ENCODE measurements at regions not wholly inside any gene's neighbourhood (a gene's known extent, or its start where the extent isn't known, plus 50 kb on each side); places are given as distances from the start of the nearest gene placed in this dataset.

DNA sequence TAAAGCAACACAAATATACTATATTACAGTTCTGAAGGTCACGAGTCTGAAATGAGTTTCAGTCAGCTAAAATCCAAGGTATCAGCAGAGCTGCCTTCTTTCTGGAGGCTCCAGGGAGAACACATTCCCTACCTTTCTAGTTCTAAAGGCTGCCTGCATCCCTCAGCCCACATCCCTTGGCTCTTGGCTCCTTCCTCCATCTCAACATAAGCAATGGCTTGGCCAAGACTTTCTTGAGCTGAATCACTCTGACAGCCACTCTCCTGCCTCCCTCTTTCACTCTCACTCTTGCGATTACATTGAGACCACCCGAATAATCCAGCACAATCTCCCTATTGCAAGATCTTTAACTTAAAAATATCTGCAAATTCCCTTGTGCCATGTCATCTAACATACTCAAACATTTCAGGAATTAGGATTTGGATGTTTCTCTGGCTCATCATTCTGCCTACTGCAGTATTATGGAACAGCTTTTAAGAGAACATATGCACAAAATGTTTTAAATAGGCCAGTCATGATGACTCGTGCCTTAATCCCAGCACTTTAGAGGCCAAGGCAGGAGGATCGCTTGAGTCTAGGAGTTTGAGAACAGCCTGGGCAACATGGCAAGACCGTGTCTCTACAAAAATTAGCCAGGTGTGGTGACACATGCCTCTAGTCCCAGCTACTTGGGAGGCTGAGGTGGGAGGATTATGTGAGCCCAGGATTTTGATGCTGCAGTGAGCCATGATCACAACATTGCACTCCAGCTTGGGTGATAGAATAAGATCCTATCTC, 144.2 kb upstream of the VSTM2A start:
- Histone ChIP-seq H3K4me3 (ENCODE audit: insufficient read depth, low read depth, low read length) (no peak overlapping the region), H3K79me1 (ENCODE audit: low read depth in 1 of 2, low read length in 2 of 2) (no peaks in the 10 kb centered on the region), H3K9me1 (ENCODE audit: insufficient read depth, low read length) (no peaks in the 10 kb centered on the region), H3K4me1 (ENCODE audit: control insufficient read depth, insufficient read depth, low read length) (no peaks in the 10 kb centered on the region), H3K18ac (ENCODE audit: low read depth, low read length) (no peak overlapping the region), H2AK9ac (replicated peaks; ENCODE audit: low read depth, low read length, poor library complexity) (no peak overlapping the region), H4K20me1 (ENCODE audit: insufficient read depth, low read length) (no peaks in the 10 kb centered on the region), H2BK20ac (ENCODE audit: low read depth, low read length) (no peak overlapping the region), H3K4ac (ENCODE audit: low read depth, low read length) (no peak overlapping the region), H2AK5ac (ENCODE audit: low read depth, low read length) (no peak overlapping the region), H3K9me3 (ENCODE audit: control insufficient read depth, insufficient read depth, low read length) (0 out of 2 replicates have a peak, but pooled peaks cover 2% of the 10 kb centered on the region), H4K8ac (ENCODE audit: low read depth in 2 of 2, low read length in 2 of 2) (no peak overlapping the region), H3K56ac (ENCODE audit: extremely low read depth, insufficient read depth, low read length) (no peak overlapping the region), H3K27ac (ENCODE audit: insufficient read depth, low read length) (no peak overlapping the region), H2BK120ac (ENCODE audit: low read depth, low read length) (no peak overlapping the region), H3K4me2 (ENCODE audit: low read depth, low read length) (no peak overlapping the region), H3K36me3 (ENCODE audit: control insufficient read depth, insufficient read depth, low read length) (no peaks in the 10 kb centered on the region), H2BK15ac (ENCODE audit: low read depth, low read length) (no peak overlapping the region), H4K5ac (ENCODE audit: low read depth, low read length) (no peak overlapping the region), H3K27me3 (ENCODE audit: control insufficient read depth, insufficient read depth, low read length) (no peaks in the 10 kb centered on the region), H4K91ac (ENCODE audit: insufficient read depth, low read depth, low read length) (no peak overlapping the region), H2AFZ (replicated peaks; ENCODE audit: low read length, poor library complexity) (no peak overlapping the region), H2BK5ac (ENCODE audit: low read depth, low read length, poor library complexity, severe bottlenecking) (no peak overlapping the region), H3K14ac (replicated peaks; ENCODE audit: low read depth, low read length) (no peak overlapping the region), H3K23ac (ENCODE audit: low read depth, low read length) (no peak overlapping the region), H3K9ac (ENCODE audit: low read depth, low read length) (no peak overlapping the region)
- no TSS peak for BruUV-seq (replicated peaks)
- POLR2A ChIA-PET (ENCODE audit: unreplicated experiment): no interaction called here
- no peak for ATAC-seq (ENCODE audit: low read depth)
- 64% methylated on average over 2 of the region's 6 CpGs; no CpG with 5 or more reads in 1 of the 2 experiments for WGBS, 2 experiments (ENCODE audit: extremely low coverage in 2 of 2, insufficient read length in 1 of 2)
- dilution Hi-C loops (cut with HindIII; ENCODE audit: low sequenced_read_pairs, unreplicated experiment) (no loop called here), in situ Hi-C loops (cut with MboI; ENCODE audit: low sequenced_read_pairs) (no loop called here), intact Hi-C loops (cut with micrococcal nuclease) (no loop called here)
- no peak for DNase-seq
- no peak for TF ChIP-seq SMC3 (IDR thresholded peaks at IDR 0.05; ENCODE audit: low read depth, low read length)
- TF ChIP-seq CHD1 (IDR thresholded peaks at IDR 0.05; ENCODE audit: low read depth, low read length): no peak
- TF ChIP-seq, protein P1, sequence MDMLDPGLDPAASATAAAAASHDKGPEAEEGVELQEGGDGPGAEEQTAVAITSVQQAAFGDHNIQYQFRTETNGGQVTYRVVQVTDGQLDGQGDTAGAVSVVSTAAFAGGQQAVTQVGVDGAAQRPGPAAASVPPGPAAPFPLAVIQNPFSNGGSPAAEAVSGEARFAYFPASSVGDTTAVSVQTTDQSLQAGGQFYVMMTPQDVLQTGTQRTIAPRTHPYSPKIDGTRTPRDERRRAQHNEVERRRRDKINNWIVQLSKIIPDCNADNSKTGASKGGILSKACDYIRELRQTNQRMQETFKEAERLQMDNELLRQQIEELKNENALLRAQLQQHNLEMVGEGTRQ (IDR thresholded peaks at IDR 0.05; ENCODE audit: low read depth, low read length): no peak
- no peak for TF ChIP-seq MAFK (IDR thresholded peaks at IDR 0.05; ENCODE audit: low read depth, low read length)
- TF ChIP-seq, protein P2, sequence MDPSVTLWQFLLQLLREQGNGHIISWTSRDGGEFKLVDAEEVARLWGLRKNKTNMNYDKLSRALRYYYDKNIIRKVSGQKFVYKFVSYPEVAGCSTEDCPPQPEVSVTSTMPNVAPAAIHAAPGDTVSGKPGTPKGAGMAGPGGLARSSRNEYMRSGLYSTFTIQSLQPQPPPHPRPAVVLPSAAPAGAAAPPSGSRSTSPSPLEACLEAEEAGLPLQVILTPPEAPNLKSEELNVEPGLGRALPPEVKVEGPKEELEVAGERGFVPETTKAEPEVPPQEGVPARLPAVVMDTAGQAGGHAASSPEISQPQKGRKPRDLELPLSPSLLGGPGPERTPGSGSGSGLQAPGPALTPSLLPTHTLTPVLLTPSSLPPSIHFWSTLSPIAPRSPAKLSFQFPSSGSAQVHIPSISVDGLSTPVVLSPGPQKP (IDR thresholded peaks at IDR 0.05; ENCODE audit: borderline replicate concordance, low read depth, low read length): no peak
- no peak for TF ChIP-seq POLR2A (IDR thresholded peaks at IDR 0.05; ENCODE audit: low read depth, low read length)
- TF ChIP-seq CEBPB (IDR thresholded peaks at IDR 0.05; ENCODE audit: low read depth, low read length): no peak
- TF ChIP-seq, protein P3, sequence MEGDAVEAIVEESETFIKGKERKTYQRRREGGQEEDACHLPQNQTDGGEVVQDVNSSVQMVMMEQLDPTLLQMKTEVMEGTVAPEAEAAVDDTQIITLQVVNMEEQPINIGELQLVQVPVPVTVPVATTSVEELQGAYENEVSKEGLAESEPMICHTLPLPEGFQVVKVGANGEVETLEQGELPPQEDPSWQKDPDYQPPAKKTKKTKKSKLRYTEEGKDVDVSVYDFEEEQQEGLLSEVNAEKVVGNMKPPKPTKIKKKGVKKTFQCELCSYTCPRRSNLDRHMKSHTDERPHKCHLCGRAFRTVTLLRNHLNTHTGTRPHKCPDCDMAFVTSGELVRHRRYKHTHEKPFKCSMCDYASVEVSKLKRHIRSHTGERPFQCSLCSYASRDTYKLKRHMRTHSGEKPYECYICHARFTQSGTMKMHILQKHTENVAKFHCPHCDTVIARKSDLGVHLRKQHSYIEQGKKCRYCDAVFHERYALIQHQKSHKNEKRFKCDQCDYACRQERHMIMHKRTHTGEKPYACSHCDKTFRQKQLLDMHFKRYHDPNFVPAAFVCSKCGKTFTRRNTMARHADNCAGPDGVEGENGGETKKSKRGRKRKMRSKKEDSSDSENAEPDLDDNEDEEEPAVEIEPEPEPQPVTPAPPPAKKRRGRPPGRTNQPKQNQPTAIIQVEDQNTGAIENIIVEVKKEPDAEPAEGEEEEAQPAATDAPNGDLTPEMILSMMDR (conservative IDR thresholded peaks at IDR 0.05; ENCODE audit: low read depth, low read length): no peak
- TF ChIP-seq BHLHE40 (IDR thresholded peaks at IDR 0.05; ENCODE audit: low read depth, low read length): no peak
- TF ChIP-seq FOS (IDR thresholded peaks at IDR 0.05; ENCODE audit: low read depth, low read length): no peak
- no peak for TF ChIP-seq MAZ (IDR thresholded peaks at IDR 0.05; ENCODE audit: borderline replicate concordance, low read depth, low read length)
- TF ChIP-seq NFE2L2 (IDR thresholded peaks at IDR 0.05; ENCODE audit: low read depth, low read length): no peak
- no peak for TF ChIP-seq RCOR1 (IDR thresholded peaks at IDR 0.05; ENCODE audit: insufficient replicate concordance, low read length)
- no peak for TF ChIP-seq RAD21 (IDR thresholded peaks at IDR 0.05; ENCODE audit: low read length)
- TF ChIP-seq RFX5 (IDR thresholded peaks at IDR 0.05; ENCODE audit: low read depth, low read length): no peak
- TF ChIP-seq MXI1 (IDR thresholded peaks at IDR 0.05; ENCODE audit: borderline replicate concordance, low read depth, low read length): no peak
- CTCF ChIA-PET: no interaction called here
